ENCODE measurements at regions not wholly inside any gene's neighbourhood (a gene's known extent, or its start where the extent isn't known, plus 50 kb on each side); places are given as distances from the start of the nearest gene placed in this dataset.

DNA sequence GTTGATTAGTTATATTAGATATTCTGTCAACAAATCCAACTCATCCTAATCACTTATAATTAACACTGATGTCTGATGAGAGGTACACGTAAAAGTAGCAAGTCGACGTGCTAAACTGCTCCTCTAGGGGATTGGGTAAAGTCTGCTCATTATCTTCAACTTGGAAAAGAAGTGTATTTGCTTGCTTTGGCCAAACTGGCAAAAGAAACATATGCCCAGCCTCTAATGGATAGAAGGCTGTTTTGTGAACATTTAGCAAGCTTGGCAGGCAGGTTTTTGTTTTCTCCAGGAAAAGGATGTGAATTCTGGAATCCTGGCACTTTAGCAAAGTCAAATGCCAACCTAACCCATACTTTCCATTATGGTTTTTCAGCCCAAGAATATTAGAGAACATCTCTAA, 264.8 kb downstream of the TBL1XR1 start:
- no peak for DNase-seq (ENCODE audit: low read depth)

DNA sequence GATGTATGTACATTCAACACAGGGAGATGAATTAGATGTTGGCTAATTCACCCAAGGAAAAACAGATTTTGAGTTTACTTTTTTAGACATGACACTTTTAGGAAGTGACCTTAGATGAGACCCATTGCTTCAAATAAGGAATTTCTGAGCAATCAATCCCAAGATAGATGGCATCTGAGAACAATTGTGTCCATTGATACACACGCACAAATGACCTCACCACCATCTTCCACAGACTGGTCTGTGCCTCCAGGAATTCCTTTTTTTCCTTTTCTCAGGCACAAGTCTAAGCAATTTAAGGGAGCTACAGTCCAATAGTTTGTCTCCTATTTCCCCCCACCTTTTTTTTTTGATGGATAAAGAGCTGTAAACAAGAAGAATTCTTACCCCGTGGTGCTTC, 265.3 kb downstream of the TBL1XR1 start:
- no peak for DNase-seq (ENCODE audit: low read depth)

DNA sequence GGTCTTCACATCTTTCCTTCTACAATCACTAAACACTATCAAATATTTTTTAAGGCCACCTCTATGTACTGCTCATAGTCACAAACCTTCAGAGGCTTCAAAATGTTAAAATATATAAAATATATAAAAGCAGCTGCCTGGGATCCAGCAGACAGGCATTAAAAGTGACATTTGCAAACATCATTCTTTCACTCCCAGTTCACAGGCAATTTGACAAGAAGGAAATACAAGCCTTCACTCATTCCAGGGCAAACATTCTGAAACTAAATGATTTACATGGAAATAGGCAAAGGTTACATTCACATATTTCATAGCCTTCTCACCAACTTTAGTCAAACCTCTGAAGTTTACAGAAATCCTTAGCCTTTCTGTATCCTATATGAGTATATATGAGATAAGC, 266.3 kb downstream of the TBL1XR1 start:
- DNase-seq (ENCODE audit: low read depth): no peak

DNA sequence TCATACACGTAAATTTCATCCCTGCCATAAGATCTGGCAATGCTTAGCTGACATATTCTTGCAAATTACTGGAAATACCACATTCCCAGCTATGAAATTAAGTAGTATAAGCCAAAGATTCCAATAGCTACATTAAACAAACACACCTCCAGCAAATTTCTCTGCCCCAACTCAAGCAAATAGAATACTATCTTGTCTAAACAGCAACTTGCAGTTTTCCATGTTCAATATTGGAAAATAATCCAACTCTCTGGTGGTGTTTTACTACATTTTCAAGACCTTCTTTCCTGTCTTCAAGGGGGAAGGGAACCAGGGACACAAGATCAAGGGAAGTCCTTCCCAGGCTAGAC, 268.7 kb downstream of the TBL1XR1 start:
- DNase-seq (ENCODE audit: low read depth): no peak

DNA sequence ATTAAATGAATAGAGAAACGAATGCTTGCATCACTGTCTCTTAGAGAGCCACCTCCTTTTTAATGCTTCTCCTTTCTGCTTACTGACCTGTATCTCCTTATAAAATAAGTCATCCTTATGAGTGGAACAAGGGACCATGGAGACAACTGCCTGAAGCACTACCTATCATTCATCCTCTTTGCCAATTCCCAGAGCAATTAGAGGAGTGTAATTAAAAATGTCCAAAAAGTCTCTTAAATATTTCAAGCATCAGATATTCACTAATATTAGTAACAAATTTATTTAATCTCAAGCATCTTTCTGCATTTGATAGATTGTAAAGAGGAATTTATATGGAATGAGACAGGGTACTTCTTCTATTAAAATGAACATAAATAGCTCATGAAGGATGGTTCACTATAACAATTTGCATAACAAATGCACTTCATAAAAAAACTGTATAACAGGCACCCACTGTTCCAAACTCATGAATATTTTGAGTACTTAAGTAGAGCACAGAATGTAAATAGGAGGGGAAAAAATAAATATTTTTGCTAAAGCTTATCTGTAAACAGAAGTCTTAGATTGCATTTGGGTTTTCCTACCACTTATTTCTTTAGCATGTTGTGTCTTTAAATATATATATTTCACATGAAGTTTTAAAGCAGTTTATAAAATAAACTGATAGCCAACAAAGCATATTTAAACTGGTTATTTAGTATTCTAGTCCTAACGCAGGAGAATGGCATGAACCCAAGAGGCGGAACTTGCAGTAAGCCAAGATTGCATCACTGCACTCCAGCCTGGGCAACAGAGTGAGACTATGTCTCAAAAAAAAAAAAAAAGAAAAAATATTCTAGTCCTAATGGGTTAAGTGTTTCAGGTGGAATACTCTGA, 269.3 kb downstream of the TBL1XR1 start:
- no peak for DNase-seq (ENCODE audit: low read depth)

DNA sequence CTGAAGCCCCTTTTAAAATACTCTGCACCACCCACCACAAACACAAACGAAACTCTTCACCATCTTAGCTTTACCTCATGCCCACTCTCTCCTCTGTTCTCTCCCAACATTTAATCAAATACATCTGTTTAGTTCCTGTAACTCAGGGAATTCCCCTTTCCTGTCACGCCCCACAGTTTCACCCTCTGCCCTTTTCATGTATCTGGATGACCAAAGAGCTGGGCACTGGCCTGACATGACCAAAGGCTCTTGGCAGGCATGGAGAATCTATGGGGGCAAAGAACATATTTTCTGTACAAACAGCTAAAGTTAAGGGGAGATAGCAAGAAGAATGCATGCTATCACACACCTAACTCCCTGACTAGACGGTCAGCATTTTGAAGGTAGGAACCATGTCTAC, 270.0 kb downstream of the TBL1XR1 start:
- DNase-seq (ENCODE audit: low read depth): no peak

DNA sequence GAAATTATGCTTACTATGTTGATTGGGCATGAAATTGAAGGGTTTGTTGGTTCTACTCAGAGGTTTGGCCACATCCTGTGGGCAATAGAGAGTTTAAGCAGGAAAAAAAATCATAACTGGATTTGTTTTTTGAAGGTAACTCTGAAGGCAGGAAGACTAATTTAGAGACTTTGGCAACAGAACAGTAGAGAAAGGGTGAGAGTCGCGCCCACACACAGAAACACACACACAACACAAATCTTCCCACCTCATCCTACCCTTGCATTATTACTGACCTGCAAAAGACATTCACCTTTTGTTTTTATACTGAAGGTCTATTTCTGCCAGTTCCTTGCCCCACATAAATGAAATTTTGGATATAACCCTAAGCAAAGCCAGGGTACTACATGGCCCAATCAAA, 270.6 kb downstream of the TBL1XR1 start:
- DNase-seq (ENCODE audit: low read depth): no peak

DNA sequence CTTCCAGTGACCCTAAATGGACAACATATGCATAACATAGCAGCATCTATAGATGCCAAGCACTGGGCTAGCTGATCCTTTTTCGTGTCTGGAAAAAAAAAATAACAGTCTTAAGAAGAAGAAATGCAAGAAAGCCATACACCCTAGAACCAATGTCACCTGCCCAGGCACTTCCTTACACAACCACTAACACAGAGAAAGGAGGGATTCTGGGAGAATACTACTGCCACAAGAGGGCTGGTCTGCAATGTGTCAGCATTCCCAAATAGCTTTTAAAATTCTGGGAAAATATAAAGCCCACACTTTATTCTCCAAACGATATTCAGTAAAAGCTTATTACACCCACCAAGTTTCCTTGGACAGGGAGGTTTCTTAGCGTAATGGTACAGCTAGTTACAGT, 271.2 kb downstream of the TBL1XR1 start:
- DNase-seq (ENCODE audit: low read depth): no peak

DNA sequence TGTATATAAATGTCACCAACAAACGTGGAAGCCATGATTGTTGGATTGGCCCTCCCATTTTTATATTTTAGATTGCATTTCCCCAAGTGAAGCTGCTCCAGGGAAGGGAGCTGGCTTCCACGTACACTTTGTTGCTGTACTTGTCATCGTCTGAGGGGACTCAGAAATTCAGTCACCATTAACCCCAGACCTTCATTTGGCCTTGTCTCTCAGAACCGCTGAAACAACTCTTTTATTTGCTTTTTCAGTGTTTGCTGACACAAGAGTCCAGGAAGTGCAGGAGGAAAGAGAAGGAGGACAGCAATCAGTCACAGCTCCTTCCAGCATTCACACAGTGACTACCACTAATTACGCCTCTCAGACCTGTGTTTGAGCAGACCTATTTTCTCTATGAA, 276.5 kb downstream of the TBL1XR1 start:
- no peak for DNase-seq (ENCODE audit: low read depth)

DNA sequence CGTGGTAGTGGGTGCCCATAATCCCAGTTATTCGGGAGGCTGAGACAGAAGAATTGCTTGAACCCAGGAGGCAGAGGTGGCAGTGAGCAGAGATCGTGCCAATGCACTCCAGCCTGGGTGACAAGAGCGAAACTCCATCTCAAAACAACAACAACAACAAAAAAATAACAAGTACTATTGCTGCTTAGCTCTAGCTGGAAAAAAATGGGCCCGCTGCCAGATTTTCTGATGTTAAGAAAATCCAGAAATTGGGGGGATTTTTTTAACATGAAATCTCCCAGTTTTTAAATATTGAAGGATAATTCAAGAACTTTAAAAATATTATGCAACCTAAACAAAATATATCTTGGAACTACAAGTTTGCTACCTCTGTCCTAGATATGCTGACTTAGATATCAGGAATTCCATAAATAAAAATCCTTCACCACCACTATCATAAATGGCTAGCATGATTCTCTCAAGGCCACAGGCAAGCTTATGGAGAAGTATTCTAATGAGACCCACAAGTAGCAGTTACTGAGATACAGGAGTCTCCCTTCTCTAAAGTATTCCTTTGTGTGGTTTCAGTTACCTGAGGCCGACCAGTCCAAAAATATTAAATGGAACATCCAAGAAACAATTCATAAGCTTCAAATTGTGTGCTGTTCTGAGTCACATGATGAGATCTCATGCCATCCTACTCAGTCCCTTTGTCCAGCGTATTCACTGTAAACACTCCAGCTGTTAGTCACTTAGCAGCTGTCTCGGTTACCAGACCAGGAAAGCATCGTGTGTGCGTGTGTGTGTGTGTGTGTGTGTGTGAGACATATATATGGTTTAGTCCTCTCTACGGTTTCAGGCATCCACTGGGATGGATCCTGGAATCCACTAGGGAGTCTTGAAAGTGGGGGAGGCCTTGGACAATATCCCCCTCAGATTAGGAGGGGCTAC, 277.2 kb downstream of the TBL1XR1 start:
- DNase-seq (ENCODE audit: low read depth): no peak

DNA sequence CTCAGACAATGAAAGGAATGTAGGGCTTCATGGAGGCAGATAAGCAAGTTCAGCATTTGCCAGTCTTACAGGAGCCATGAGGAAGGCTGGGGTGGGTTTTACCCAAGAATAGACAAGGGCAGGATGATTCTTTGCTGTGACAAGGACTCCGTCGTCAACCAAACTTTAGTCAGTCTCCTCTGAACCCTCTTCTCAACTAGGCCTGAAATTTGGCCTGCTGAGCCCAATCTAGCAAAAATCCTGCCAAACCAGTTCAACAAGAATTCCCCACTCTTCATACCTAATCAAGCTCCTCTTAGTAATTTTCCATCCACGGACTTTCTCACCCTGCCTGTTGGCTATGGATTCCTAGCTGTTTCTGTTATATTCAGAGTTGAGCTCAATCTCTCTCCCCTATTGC, 280.5 kb downstream of the TBL1XR1 start:
- no peak for DNase-seq (ENCODE audit: low read depth)

DNA sequence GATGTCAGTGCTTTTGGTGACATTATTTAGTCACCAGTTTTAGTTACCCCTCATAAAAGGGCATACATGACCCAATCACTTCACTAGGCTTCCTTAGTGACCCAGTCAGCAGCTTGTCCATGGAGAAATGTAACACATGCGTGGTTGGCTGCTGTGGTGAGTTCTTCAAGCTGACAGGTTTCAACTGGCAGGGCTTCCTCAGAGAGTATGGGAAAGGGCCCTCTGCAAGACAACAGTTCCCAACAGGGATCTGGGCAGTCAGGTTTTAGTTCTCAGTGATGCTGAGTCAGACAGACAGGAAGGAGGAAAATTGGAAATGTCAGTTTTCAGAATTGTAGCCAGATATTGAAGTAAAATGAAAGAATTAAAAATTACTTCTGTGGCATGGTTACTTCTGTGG, 282.5 kb downstream of the TBL1XR1 start:
- DNase-seq (ENCODE audit: low read depth): no peak

DNA sequence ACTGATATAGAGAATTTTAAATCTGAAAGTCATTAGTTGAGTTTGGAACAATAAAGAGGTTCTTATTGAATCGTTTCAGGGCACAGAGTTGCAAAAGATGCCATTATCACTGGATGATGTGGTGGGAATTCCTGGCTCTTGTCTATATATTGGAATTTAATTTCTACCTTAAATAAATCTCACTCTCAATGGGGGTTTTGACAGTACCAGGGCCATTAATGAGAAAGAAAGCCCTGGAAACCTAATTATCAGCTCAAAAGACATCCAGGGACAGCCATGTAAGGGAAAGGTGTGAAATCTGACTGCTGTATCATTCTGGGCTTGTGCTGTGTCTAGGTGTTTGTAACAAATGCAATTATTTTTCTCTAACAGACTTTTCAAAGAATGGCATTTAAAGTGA, 285.7 kb downstream of the TBL1XR1 start:
- no peak for DNase-seq (ENCODE audit: low read depth)

DNA sequence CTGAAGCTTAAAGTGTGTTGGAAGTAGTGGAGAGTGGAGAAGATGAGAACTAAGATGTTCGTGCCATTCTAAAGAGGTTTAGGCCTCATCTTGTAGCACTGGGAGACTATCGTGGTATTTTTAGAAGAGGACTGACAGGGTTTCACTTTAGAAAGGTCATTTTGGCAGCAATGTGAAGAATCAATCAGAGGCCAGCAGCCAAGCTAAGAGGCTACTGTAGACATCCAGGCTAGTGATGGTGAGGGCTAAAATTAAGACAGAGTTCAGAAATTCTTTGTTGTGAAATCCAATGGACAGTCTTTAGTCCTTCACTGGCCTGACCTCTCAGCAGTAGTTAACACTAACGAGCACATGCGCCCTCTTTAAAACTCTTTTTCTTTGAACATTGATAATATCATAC, 288.2 kb downstream of the TBL1XR1 start:
- DNase-seq (ENCODE audit: low read depth): no peak

DNA sequence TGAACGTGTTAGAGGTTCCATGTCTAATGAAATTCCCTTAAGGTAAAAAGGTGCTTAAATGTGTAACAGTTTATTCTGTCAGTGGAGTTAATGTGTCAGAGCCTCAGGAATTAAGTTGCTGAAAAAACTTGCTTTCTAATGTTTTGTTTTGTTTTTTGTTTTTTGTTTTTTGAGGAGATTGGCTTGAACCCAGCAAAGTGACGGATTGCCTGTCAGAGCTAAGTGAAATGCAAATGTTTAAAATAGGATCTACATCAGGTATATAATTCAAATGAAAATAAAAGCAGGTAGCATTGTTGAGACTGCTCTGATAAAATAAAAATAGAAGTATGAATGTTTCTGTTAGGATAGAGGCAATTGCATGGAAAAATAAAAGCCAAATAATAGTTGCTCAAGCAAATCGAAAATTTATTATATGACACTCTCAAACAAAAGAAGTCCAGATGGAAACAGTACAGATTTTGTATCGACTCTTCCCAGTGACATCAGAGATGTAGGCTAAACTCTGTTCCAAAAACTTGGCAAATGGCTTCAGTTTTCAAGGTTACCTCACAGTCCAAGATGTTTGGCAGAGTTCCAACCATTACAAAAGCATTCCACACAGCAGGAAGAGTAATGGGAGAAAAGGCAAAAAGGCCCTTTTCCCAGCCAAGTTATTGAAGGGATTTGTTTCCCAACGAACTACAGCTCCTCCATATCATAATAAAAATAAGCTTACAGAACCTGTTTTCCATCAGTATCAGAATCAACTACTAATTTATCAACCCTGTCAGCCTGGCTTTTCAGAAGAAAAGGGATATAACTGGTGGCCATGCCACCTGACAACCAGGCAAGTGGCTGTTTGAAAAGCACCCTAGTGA, 291.0 kb downstream of the TBL1XR1 start:
- DNase-seq (ENCODE audit: low read depth): no peak

DNA sequence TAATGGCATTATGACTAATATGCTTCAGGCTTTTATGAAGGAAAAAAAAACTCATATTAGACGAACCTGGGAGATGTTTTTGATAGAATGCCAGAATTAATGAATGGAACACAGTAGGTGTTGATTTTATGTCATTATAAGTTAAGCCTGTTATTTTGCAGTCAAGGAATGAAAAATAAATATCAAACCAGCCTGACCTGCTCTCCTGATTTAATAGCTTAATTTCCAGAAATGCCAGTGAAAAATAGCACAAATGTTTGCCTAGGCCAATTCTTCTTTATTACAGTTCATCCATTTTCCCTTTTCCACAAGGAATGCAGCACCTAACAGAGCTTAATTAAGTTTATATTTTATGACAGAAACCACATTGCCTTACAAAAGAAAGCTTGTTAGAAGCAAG, 292.0 kb downstream of the TBL1XR1 start:
- DNase-seq (ENCODE audit: low read depth): no peak

DNA sequence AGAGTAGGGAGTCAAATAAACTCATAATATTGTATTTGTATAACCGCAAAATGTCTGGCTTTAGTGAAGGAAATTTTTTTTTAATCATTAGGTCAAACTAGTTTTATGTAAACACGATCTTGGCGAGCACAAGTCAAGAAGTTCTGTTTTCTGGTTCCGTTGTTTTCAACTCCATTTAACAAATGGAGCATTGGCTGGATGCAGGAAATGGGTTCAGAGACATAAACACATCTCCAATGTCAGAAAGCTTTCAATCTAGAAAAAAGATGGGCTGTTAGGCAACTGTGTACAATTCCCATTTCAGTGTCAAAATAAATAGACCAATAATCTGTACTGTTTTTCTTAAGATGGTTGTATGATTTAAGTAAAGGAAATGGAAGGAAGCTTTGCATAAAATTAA, 292.8 kb downstream of the TBL1XR1 start:
- no peak for DNase-seq (ENCODE audit: low read depth)

DNA sequence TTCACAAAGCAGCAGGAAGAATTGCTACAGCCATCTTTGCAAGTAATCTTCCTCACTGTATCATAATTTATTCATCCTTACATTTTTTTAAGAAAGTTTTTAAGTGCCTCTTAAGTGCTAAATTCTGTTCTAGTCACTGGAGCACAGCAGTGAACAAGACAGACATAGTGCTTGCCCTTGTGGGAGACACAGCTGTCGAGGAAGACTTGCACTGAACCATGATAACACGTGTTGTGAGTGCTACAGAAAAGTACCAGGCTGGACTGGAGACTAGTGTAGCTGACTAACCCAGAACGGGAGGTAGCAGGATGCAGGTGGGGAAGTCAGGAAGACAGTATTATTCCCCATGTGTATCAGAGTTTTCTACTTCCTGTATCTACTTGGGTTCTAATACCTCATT, 300.6 kb downstream of the TBL1XR1 start:
- DNase-seq (ENCODE audit: low read depth): no peak

DNA sequence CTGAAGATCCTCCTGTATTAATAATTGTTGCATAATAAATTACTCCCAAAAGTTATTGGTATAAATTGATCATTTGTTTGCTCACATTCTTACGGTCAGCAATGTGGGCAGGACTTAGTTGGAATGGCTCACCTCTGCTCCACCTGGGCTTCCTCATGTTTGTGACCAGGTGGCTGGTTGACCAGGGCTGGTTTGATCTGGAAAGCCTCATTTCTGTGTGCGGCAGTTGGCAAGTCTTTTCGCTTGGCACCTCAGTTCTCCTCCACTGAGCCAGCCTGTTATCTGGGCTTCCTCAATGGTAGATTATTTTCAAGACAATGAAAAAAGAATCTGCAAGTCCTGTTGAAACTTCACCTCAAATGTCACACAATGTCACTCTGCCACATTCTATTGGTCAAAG, 301.1 kb downstream of the TBL1XR1 start:
- DNase-seq (ENCODE audit: low read depth): no peak

DNA sequence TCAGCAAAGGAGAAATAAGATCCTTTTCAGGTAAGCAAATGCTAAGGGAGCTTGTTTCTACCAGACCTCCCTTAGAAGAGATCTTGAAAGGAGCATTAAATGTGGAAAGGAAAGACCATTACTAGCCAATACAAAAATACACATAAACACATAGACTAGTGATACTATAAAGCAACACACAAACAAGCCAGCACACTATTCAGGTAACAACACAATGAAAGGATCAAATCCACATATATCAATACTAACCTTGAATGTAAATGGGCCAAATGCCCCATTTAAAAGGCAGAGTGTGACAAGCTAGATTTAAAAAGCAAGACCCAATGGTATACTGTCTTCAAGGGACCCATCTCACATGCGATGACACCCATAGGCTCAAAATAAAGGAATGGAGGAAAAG, 317.6 kb downstream of the TBL1XR1 start:
- DNase-seq (ENCODE audit: low read depth): no peak

DNA sequence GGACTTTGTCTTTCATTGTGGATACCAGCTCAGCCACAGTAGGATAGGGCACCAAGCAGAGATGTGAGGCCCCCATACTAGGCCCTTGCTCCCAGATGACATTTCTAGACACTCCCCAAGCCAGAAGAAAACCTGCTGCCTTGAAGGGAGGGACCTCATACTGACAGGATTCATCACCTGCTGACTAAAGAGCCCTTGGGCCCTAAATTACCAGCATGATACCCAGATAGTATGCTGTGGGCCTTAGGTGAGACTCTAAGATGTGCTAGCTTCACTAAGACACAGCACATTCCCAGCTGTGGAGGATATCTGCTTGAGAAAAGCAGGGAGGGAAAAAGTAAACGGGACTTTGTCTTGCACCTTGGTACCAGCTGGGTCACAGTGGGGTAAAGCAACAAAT, 324.0 kb downstream of the TBL1XR1 start:
- DNase-seq (ENCODE audit: low read depth): no peak

DNA sequence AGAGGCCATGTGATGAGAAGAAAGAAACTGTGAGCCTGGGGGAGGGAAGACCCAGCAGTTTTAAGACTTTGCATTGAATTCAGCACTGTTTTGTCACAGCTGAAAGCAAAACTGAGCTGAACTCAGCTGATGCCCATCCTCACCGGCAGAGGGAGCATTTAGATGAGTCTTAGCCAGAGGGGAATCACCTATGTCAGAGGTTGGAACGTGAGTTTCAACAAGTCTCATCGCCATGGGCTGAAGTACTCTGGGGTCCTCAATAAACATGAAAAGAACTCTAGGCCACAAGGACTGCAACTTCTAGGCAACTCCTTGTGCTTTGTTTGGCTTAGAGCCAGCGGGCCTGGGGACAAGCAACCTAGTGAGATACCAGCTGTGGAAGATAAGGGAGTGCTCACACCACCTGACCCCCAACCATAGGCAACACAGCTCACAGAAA, 324.5 kb downstream of the TBL1XR1 start:
- peak; percentile 33 for DNase-seq (ENCODE audit: low read depth)
